ENCODE measurements at regions not wholly inside any gene's neighbourhood (a gene's known extent, or its start where the extent isn't known, plus 50 kb on each side); places are given as distances from the start of the nearest gene placed in this dataset.

GRCh38 chr3:805326-805725, 287.5 kb upstream of the CNTN6 start:
- no peak for FAIRE-seq
- ChIA-PET POLR2A (no interaction called here), SMC1A (ENCODE audit: uncharacterized antibody, unreplicated experiment) (no interaction called here), RAD21 (ENCODE audit: unreplicated experiment) (no interaction called here), CTCF (interaction anchor here (1.7 kb wide), 1 partner anchor 47 kb away, joined by 4 read pairs; no protein-coding TSS in a partner anchor)
- ATAC-seq, result no peak
- no TSS peak for BruUV-seq (replicated peaks)
- H3K27me3 ChIP-seq (replicated peaks in 1 of 2; ENCODE audit: control insufficient read depth in 2 of 2, insufficient read depth in 2 of 2, low read length in 1 of 2), result no peaks in the 10 kb centered on the region
- H3K79me2 ChIP-seq (ENCODE audit: control insufficient read depth, insufficient read depth, low read length), result no peaks in the 10 kb centered on the region
- no peak overlapping the region for H3K9ac ChIP-seq (ENCODE audit: control insufficient read depth, insufficient read depth, low read length)
- in situ Hi-C loops (cut with MboI), result no loop called here
- DNase-seq (ENCODE audit: low read depth, low spot score), result no peak
- no peak overlapping the region for H3K4me2 ChIP-seq (ENCODE audit: control insufficient read depth, insufficient read depth)
- H2AFZ ChIP-seq (ENCODE audit: control insufficient read depth, low read depth, low read length), result no peak overlapping the region
- no peak overlapping the region for H3K27ac ChIP-seq (ENCODE audit: control insufficient read depth, insufficient read depth)
- no peaks in the 10 kb centered on the region for H3K36me3 ChIP-seq (ENCODE audit: control insufficient read depth in 2 of 2, insufficient read depth in 2 of 2, low read length in 1 of 2)
- H3K4me3 ChIP-seq, result no peak overlapping the region
- intact Hi-C loops (cut with micrococcal nuclease; ENCODE audit: unreplicated experiment), result no loop called here
- H4K20me1 ChIP-seq (ENCODE audit: control insufficient read depth, insufficient read depth), result no peaks in the 10 kb centered on the region
- TF ChIP-seq PAX5 (IDR thresholded peaks at IDR 0.05; ENCODE audit: borderline replicate concordance, low read depth, low read length), result no peak
- no peak for TF ChIP-seq CBFB (IDR thresholded peaks at IDR 0.05; ENCODE audit: low read depth)
- TF ChIP-seq TCF3 (IDR thresholded peaks at IDR 0.05; ENCODE audit: borderline replicate concordance, insufficient read depth, low read depth, low read length), result no peak
- TF ChIP-seq EZH2 (IDR thresholded peaks at IDR 0.05; ENCODE audit: borderline replicate concordance, control insufficient read depth, low read depth, low read length), result no peak
- H3K4me1 ChIP-seq (ENCODE audit: control insufficient read depth, insufficient read depth, low read length), result no peaks in the 10 kb centered on the region
- 22% methylated on average over 1 of the region's 1 CpG for WGBS (ENCODE audit: insufficient coverage, insufficient replicate concordance, low lambda C conversion rate, missing lambda C conversion rate)
- no peaks in the 10 kb centered on the region for H3K9me3 ChIP-seq (replicated peaks; ENCODE audit: control insufficient read depth, insufficient read depth, low read length)

DNA sequence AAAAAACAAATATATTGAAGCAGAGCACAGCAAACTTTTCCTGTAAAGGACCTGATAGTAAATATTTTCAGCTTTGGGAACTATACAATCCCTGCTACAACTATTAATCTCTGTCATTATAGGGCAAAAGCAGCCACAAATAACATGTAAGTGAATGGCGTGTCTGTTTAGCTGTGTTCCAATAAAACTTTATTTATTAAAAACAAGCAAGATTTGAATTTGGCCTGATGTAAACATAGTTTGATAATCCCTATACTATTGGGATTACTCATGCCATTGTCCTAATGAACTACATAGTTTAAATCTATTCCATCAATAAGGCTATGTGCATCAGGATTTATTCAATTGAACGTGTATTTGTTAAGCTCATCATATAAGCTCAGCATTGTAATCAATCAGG, 286.8 kb upstream of the CNTN6 start:
- Histone ChIP-seq H3K79me2 (ENCODE audit: control insufficient read depth, insufficient read depth, low read length) (no peaks in the 10 kb centered on the region), H2AFZ (ENCODE audit: control insufficient read depth, low read depth, low read length) (no peak overlapping the region), H3K36me3 (ENCODE audit: control insufficient read depth in 2 of 2, insufficient read depth in 2 of 2, low read length in 1 of 2) (no peaks in the 10 kb centered on the region), H3K4me3 (no peak overlapping the region), H3K9me3 (replicated peaks; ENCODE audit: control insufficient read depth, insufficient read depth, low read length) (no peaks in the 10 kb centered on the region), H3K9ac (ENCODE audit: control insufficient read depth, insufficient read depth, low read length) (no peak overlapping the region), H3K4me1 (ENCODE audit: control insufficient read depth, insufficient read depth, low read length) (no peaks in the 10 kb centered on the region), H3K27me3 (replicated peaks in 1 of 2; ENCODE audit: control insufficient read depth in 2 of 2, insufficient read depth in 2 of 2, low read length in 1 of 2) (no peaks in the 10 kb centered on the region), H3K27ac (ENCODE audit: control insufficient read depth, insufficient read depth) (no peak overlapping the region), H4K20me1 (ENCODE audit: control insufficient read depth, insufficient read depth) (no peaks in the 10 kb centered on the region), H3K4me2 (ENCODE audit: control insufficient read depth, insufficient read depth) (no peak overlapping the region)
- WGBS (ENCODE audit: insufficient coverage, insufficient replicate concordance, low lambda C conversion rate, missing lambda C conversion rate), result 66% methylated on average over 2 of the region's 2 CpGs
- no peak for ATAC-seq
- DNase-seq (ENCODE audit: low read depth, low spot score), result no peak
- ChIA-PET SMC1A (ENCODE audit: uncharacterized antibody, unreplicated experiment) (interaction anchor here (0.9 kb wide), 1 partner anchor 53 kb away, joined by 3 read pairs; no protein-coding TSS in a partner anchor), CTCF (interaction anchor here (1.7 kb wide), 1 partner anchor 46 kb away, joined by 4 read pairs; no protein-coding TSS in a partner anchor), POLR2A (no interaction called here), RAD21 (ENCODE audit: unreplicated experiment) (no interaction called here)
- no TSS peak for BruUV-seq (replicated peaks)
- intact Hi-C loops (cut with micrococcal nuclease; ENCODE audit: unreplicated experiment) (no loop called here), in situ Hi-C loops (cut with MboI) (no loop called here)
- no peak for FAIRE-seq
- no peak for TF ChIP-seq CHD1 (IDR thresholded peaks at IDR 0.05; ENCODE audit: low read depth, low read length)
- TF ChIP-seq, protein P1, sequence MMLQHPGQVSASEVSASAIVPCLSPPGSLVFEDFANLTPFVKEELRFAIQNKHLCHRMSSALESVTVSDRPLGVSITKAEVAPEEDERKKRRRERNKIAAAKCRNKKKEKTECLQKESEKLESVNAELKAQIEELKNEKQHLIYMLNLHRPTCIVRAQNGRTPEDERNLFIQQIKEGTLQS (IDR thresholded peaks at IDR 0.05; ENCODE audit: borderline replicate concordance, extremely low read depth, low read depth, low read length), result no peak
- TF ChIP-seq ZBTB40 (IDR thresholded peaks at IDR 0.05; ENCODE audit: borderline replicate concordance), result peak; percentile 28; the same call in 1 of the 2 replicates
- no peak for TF ChIP-seq ELK1 (IDR thresholded peaks at IDR 0.05; ENCODE audit: low read depth, low read length)

All from GM12878 (cell line).